DOHH2 (cell line): ENCODE measurements at regions not wholly inside any gene's neighbourhood (a gene's known extent, or its start where the extent isn't known, plus 50 kb on each side); places are given as distances from the start of the nearest gene placed in this dataset.
A peak's percentile ranks its signal among the peaks of the same experiment; 100 is the strongest.
"Not testable (repeated sequence)": the region's sequence is repeated elsewhere in the genome, so short reads cannot be mapped to it uniquely, and the experiment has no call there.

Experiments
- H3F3A ChIP-seq: fragments of 200-600 bp; sonication (generic), shearing (Covaris generic); 2 replicates; pipeline ENCODE4 v1.6.0; 2016; ENCODE audit warnings: antibody characterized with exemption, mild to moderate bottlenecking; ENCODE audit not compliant: control insufficient read depth, insufficient read depth
- H3K27ac ChIP-seq: fragments of 200-600 bp; sonication (generic); 2 replicates; pipeline ENCODE4 v1.5.1; 2014; ENCODE audit warnings: low read depth, mild to moderate bottlenecking, low read length, moderate library complexity
- H3K27me3 ChIP-seq: fragments of 200-600 bp; sonication (generic); 2 replicates; pipeline ENCODE4 v1.6.1; 2014; ENCODE audit warnings: mild to moderate bottlenecking, low read length, mixed read lengths; ENCODE audit not compliant: control insufficient read depth
- H3K36me3 ChIP-seq: fragments of 200-600 bp; sonication (generic); 2 replicates; pipeline ENCODE4 v1.6.1; 2014; ENCODE audit warnings: mild to moderate bottlenecking, low read length, moderate library complexity, mixed read lengths; ENCODE audit not compliant: control insufficient read depth
- H3K4me1 ChIP-seq: fragments of 200-600 bp; sonication (generic); 2 replicates; pipeline ENCODE4 v1.6.1; 2014; ENCODE audit warnings: mild to moderate bottlenecking, low read length, mixed read lengths; ENCODE audit not compliant: control insufficient read depth
- H3K4me2 ChIP-seq: fragments of 200-600 bp; sonication (generic); 2 replicates; pipeline ENCODE4 v1.6.0; 2014; ENCODE audit warnings: mild to moderate bottlenecking, low read length, moderate library complexity
- H3K4me3 ChIP-seq: fragments of 200-600 bp; sonication (generic); 2 replicates; pipeline ENCODE4 v1.5.1; 2014; ENCODE audit warnings: mild to moderate bottlenecking, low read length, mixed read lengths
- H3K79me2 ChIP-seq: fragments of 200-600 bp; sonication (generic); 2 replicates; pipeline ENCODE4 v1.6.1; 2014; ENCODE audit warnings: mild to moderate bottlenecking, low read length, mixed read lengths; ENCODE audit not compliant: control insufficient read depth
- H3K9me2 ChIP-seq: fragments of 200-600 bp; sonication (generic); replicated peaks from 2 replicates; pipeline ENCODE4 v1.6.1; 2014; ENCODE audit warnings: mild to moderate bottlenecking, low read length, mixed read lengths; ENCODE audit not compliant: control insufficient read depth
- H3K9me3 ChIP-seq: fragments of 200-600 bp; sonication (generic); 2 replicates; pipeline ENCODE4 v1.6.1; 2014; ENCODE audit warnings: antibody characterized with exemption, low read length, mixed read lengths; ENCODE audit not compliant: control insufficient read depth, insufficient read depth
- H4K20me1 ChIP-seq: fragments of 200-600 bp; sonication (generic); 2 replicates; pipeline ENCODE4 v1.6.0; 2014; ENCODE audit warnings: low read depth, mild to moderate bottlenecking, antibody characterized with exemption, low read length, moderate library complexity; ENCODE audit not compliant: control insufficient read depth, insufficient read depth
- CTCF ChIP-seq: fragments of 200-600 bp; sonication (generic); IDR thresholded peaks from one replicate; pipeline ENCODE4 v1.5.1; 2014; ENCODE audit warnings: antibody characterized with exemption, mild to moderate bottlenecking, low read depth, low read length; ENCODE audit not compliant: poor library complexity, severe bottlenecking
- EZH2phosphoT487 ChIP-seq: fragments of 200-600 bp; sonication (generic); IDR thresholded peaks from 2 replicates; pipeline ENCODE4 v1.6.1; 2017; ENCODE audit warnings: borderline replicate concordance, mild to moderate bottlenecking, antibody characterized with exemption, low read length, moderate library complexity, mixed read lengths

GRCh38 chr2:185279999-185280398, 458.6 kb upstream of the FSIP2 start:
- Histone ChIP-seq H4K20me1 (no peaks in the 10 kb centered on the region), H3K27me3 (no peaks in the 10 kb centered on the region; the same call in 1 of the 2 replicates), H3K4me1 (no peaks in the 10 kb centered on the region), H3K9me2 (no peaks in the 10 kb centered on the region), H3K9me3 (no peaks in the 10 kb centered on the region), H3K36me3 (no peaks in the 10 kb centered on the region), H3F3A (no peaks in the 10 kb centered on the region), H3K27ac (no peak overlapping the region), H3K79me2 (no peaks in the 10 kb centered on the region), H3K4me2 (no peak overlapping the region), H3K4me3 (no peak overlapping the region)
- TF ChIP-seq EZH2phosphoT487 = no peak
- TF ChIP-seq CTCF = peak; percentile 61

GRCh38 chr2:185284696-185285095, 453.9 kb upstream of the FSIP2 start:
- H3K4me2 ChIP-seq = no peak overlapping the region
- H3K27ac ChIP-seq = no peak overlapping the region
- TF ChIP-seq EZH2phosphoT487 (no peak), CTCF (no peak)
- H3K27me3 ChIP-seq = no peaks in the 10 kb centered on the region; the same call in 1 of the 2 replicates
- no peaks in the 10 kb centered on the region for H3K36me3 ChIP-seq
- H3K4me1 ChIP-seq = no peaks in the 10 kb centered on the region
- no peaks in the 10 kb centered on the region for H3K79me2 ChIP-seq
- no peak overlapping the region for H3K4me3 ChIP-seq
- no peaks in the 10 kb centered on the region for H3F3A ChIP-seq
- H3K9me3 ChIP-seq = no peaks in the 10 kb centered on the region
- H4K20me1 ChIP-seq = no peaks in the 10 kb centered on the region
- no peaks in the 10 kb centered on the region for H3K9me2 ChIP-seq

- H3K79me2 ChIP-seq, H3K9me3 ChIP-seq, H3K4me2 ChIP-seq, H3K9me2 ChIP-seq, H3F3A ChIP-seq, H3K4me1 ChIP-seq, H4K20me1 ChIP-seq, H3K4me3 ChIP-seq, H3K27ac ChIP-seq, H3K27me3 ChIP-seq, H3K36me3 ChIP-seq: not testable (repeated sequence)
Measured at GRCh38 chr2:185290012-185290411, 448.6 kb upstream of the FSIP2 start.

- H3K9me3 ChIP-seq = no peaks in the 10 kb centered on the region
- H4K20me1 ChIP-seq = no peaks in the 10 kb centered on the region
- H3K27me3 ChIP-seq = no peaks in the 10 kb centered on the region
- H3K27ac ChIP-seq = no peak overlapping the region
- H3K36me3 ChIP-seq = no peaks in the 10 kb centered on the region
- H3K79me2 ChIP-seq = no peaks in the 10 kb centered on the region
- H3K4me1 ChIP-seq = no peaks in the 10 kb centered on the region
- H3F3A ChIP-seq = no peaks in the 10 kb centered on the region
- H3K4me3 ChIP-seq = no peak overlapping the region
- no peaks in the 10 kb centered on the region for H3K9me2 ChIP-seq
- no peak for TF ChIP-seq EZH2phosphoT487
- TF ChIP-seq CTCF = peak; percentile 53
- no peak overlapping the region for H3K4me2 ChIP-seq
Measured at GRCh38 chr2:185291035-185291647, 447.5 kb upstream of the FSIP2 start.
